SK-N-SH (cell line): ENCODE measurements at regions not wholly inside any gene's neighbourhood (a gene's known extent, or its start where the extent isn't known, plus 50 kb on each side); places are given as distances from the start of the nearest gene placed in this dataset.

Experiments
- CTCF ChIA-PET: fragments of 300-600, 350-600 bp; formaldehyde crosslinking; extraction: SDS; loops from one replicate; lab custom pipeline; 2021; lab: Yijun Ruan, JAX
- POLR2A ChIA-PET: fragments of 350-600 bp; sonication (Branson Sonifier 250); formaldehyde crosslinking; extraction: SDS; loops from one replicate; lab custom pipeline; 2020; ENCODE audit warnings: antibody characterized with exemption, inconsistent platforms; lab: Yijun Ruan, JAX
- DNase-seq: peaks from one replicate; pipeline ENCODE4 v3.0.0; 2012
- H2AFZ ChIP-seq: fragments of 200-600 bp; sonication (generic); 2 replicates; pipeline ENCODE4 v1.8.1; 2016; ENCODE audit warnings: antibody characterized with exemption, mild to moderate bottlenecking, low read depth
- H3F3A ChIP-seq: fragments of 200-600 bp; sonication (generic); replicated peaks from 2 replicates; pipeline ENCODE3; 2016; ENCODE audit warnings: antibody characterized with exemption, mild to moderate bottlenecking; ENCODE audit not compliant: insufficient read depth
- H3K27ac ChIP-seq, 2 experiments: fragments of 200-500 bp in 1 of 2; fragments of 200-600 bp in 1 of 2; sonication (Bioruptor generic) in 1 of 2; sonication (generic), shearing (Covaris generic) in 1 of 2; 2 replicates each; pipeline versions ENCODE4 v1.5.1 to v1.6.1; 2014 to 2016; ENCODE audit warnings: low read depth in 2 of 2, inconsistent platforms in 1 of 2, low read length in 1 of 2, mild to moderate bottlenecking in 1 of 2, mixed read lengths in 1 of 2
- H3K27me3 ChIP-seq: fragments of 200-600 bp; sonication (generic), shearing (Covaris generic); 2 replicates; pipeline ENCODE4 v1.6.1; 2016; ENCODE audit warnings: mixed run types; ENCODE audit not compliant: insufficient read depth
- H3K36me3 ChIP-seq, 2 experiments: fragments of 200-500 bp in 1 of 2; fragments of 200-600 bp in 1 of 2; sonication (Bioruptor generic) in 1 of 2; sonication (generic) in 1 of 2; replicated peaks in 1 of 2; 2 replicates each; pipeline versions ENCODE3 to v1.5.1; 2014 to 2016; ENCODE audit warnings: low read length in 1 of 2, mild to moderate bottlenecking in 1 of 2; ENCODE audit not compliant: insufficient read depth in 2 of 2, control insufficient read depth in 1 of 2
- H3K4me1 ChIP-seq, 2 experiments: fragments of 200-500 bp in 1 of 2; fragments of 200-600 bp in 1 of 2; sonication (Bioruptor generic) in 1 of 2; sonication (generic), shearing (Covaris generic) in 1 of 2; 2 replicates each; pipeline versions ENCODE4 v1.5.1 to v1.6.1; 2014 to 2016; ENCODE audit warnings: low read depth in 1 of 2, low read length in 1 of 2, mixed run types in 1 of 2; ENCODE audit not compliant: insufficient read depth in 2 of 2, control insufficient read depth in 1 of 2
- H3K4me2 ChIP-seq: fragments of 200-600 bp; sonication (generic), shearing (Covaris generic); 2 replicates; pipeline ENCODE4 v1.6.1; 2017; ENCODE audit warnings: mixed run types
- H3K4me3 ChIP-seq, 2 experiments: fragments of 200-500 bp in 1 of 2; fragments of 200-600 bp in 1 of 2; sonication (Bioruptor generic) in 1 of 2; sonication (generic), shearing (Covaris generic) in 1 of 2; 2 replicates each; pipeline versions ENCODE4 v1.5.1 to v1.8.1; 2014 to 2016; ENCODE audit warnings: low read depth in 2 of 2, inconsistent platforms in 1 of 2, low read length in 1 of 2, mild to moderate bottlenecking in 1 of 2, mixed read lengths in 1 of 2, moderate library complexity in 1 of 2
- H3K79me2 ChIP-seq: fragments of 200-600 bp; sonication (generic); 2 replicates; pipeline ENCODE4 v1.8.1; 2017; ENCODE audit warnings: mild to moderate bottlenecking; ENCODE audit not compliant: insufficient read depth
- H3K9ac ChIP-seq: fragments of 200-600 bp; sonication (generic); 2 replicates; pipeline ENCODE4 v1.6.1; 2017; ENCODE audit warnings: mixed run types
- H3K9me2 ChIP-seq: fragments of 200-600 bp; sonication (generic); 2 replicates; pipeline ENCODE4 v1.6.1; 2017; ENCODE audit warnings: mixed run types
- H3K9me3 ChIP-seq: fragments of 200-600 bp; sonication (generic); 2 replicates; pipeline ENCODE4 v1.6.1; 2017; ENCODE audit warnings: mixed run types, mild to moderate bottlenecking, moderate library complexity
- H4K20me1 ChIP-seq: fragments of 200-600 bp; sonication (generic); 2 replicates; pipeline ENCODE4 v1.6.1; 2017; ENCODE audit warnings: mild to moderate bottlenecking, mixed run types; ENCODE audit not compliant: insufficient read depth
- CHD2 ChIP-seq: fragments of 150-350 bp; IDR thresholded peaks from 2 replicates; pipeline ENCODE4 v1.6.1; 2018; ENCODE audit warnings: low read length; ENCODE audit not compliant: partially characterized antibody
- FOSL2 ChIP-seq: IDR thresholded peaks from 2 replicates; pipeline ENCODE4 v1.4.0; 2012; ENCODE audit warnings: low read depth, mild to moderate bottlenecking, moderate library complexity, borderline replicate concordance
- POLR2AphosphoS5 ChIP-seq: IDR thresholded peaks from 2 replicates; pipeline ENCODE4 v1.6.1; 2012; ENCODE audit warnings: low read depth, low read length
- RAD21 ChIP-seq: IDR thresholded peaks from 2 replicates; pipeline ENCODE4 v1.6.1; 2012; ENCODE audit warnings: mild to moderate bottlenecking, low read length
- RFX5 ChIP-seq: IDR thresholded peaks from 2 replicates; pipeline ENCODE4 v1.6.1; 2012; ENCODE audit warnings: mild to moderate bottlenecking, improper control_type of control experiment, low read length
- TCF12 ChIP-seq: IDR thresholded peaks from 2 replicates; pipeline ENCODE4 v1.4.0; 2012
- USF1 ChIP-seq: IDR thresholded peaks from 2 replicates; pipeline ENCODE4 v1.4.0; 2012; ENCODE audit warnings: low read depth, borderline replicate concordance
- ZBTB33 ChIP-seq: IDR thresholded peaks from 2 replicates; pipeline ENCODE4 v1.4.0; 2012; ENCODE audit warnings: low read depth, borderline replicate concordance
- WGBS: methylation state at CpG from one replicate; pipeline ENCODE4 v1.1.6; 2017; ENCODE audit warnings: low lambda C conversion rate; 5-methylcytosine and 5-hydroxymethylcytosine counted together
- TF ChIP-seq, protein P1 (sequence below): IDR thresholded peaks from 2 replicates; pipeline ENCODE4; 2012
- TF ChIP-seq, protein P2 (sequence below): fragments of 150-350 bp; IDR thresholded peaks from 2 replicates; pipeline ENCODE4 v1.6.1; 2017; ENCODE audit warnings: antibody characterized with exemption, low read length, low read depth, borderline replicate concordance
- TF ChIP-seq, protein P3 (sequence below): IDR thresholded peaks from 2 replicates; pipeline ENCODE4 v1.4.0; 2012; ENCODE audit warnings: low read depth

- H3K9me2 ChIP-seq = no peaks in the 10 kb centered on the region
- H3K27ac ChIP-seq = no peak overlapping the region
- 81% methylated on average over 5 of the region's 5 CpGs for WGBS
- no peak overlapping the region for H3K9ac ChIP-seq
- CTCF ChIA-PET = interaction anchor here (0.6 to 1.2 kb wide), 2 partner anchors 9 to 1029 kb away, joined by 3 to 5 read pairs; no protein-coding TSS in a partner anchor
- no peaks in the 10 kb centered on the region for H3K79me2 ChIP-seq
- TF ChIP-seq RAD21 = no peak
- TF ChIP-seq, protein P1, sequence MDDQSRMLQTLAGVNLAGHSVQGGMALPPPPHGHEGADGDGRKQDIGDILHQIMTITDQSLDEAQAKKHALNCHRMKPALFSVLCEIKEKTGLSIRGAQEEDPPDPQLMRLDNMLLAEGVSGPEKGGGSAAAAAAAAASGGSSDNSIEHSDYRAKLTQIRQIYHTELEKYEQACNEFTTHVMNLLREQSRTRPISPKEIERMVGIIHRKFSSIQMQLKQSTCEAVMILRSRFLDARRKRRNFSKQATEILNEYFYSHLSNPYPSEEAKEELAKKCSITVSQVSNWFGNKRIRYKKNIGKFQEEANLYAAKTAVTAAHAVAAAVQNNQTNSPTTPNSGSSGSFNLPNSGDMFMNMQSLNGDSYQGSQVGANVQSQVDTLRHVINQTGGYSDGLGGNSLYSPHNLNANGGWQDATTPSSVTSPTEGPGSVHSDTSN = no peak
- TF ChIP-seq USF1 = no peak
- TF ChIP-seq TCF12 = no peak
- no peak for TF ChIP-seq FOSL2
- no peak for TF ChIP-seq POLR2AphosphoS5
- TF ChIP-seq RFX5 = no peak
- TF ChIP-seq, protein P2, sequence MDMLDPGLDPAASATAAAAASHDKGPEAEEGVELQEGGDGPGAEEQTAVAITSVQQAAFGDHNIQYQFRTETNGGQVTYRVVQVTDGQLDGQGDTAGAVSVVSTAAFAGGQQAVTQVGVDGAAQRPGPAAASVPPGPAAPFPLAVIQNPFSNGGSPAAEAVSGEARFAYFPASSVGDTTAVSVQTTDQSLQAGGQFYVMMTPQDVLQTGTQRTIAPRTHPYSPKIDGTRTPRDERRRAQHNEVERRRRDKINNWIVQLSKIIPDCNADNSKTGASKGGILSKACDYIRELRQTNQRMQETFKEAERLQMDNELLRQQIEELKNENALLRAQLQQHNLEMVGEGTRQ = no peak
- TF ChIP-seq CHD2 = no peak
- TF ChIP-seq, protein P3, sequence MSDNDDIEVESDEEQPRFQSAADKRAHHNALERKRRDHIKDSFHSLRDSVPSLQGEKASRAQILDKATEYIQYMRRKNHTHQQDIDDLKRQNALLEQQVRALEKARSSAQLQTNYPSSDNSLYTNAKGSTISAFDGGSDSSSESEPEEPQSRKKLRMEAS = no peak
- TF ChIP-seq ZBTB33 = no peak
- TF ChIP-seq, all 33 proteins: peak for 0
- Histone ChIP-seq H3K4me2 (no peak overlapping the region), H3K4me1 (no peaks in the 10 kb centered on the region), H3F3A (no peaks in the 10 kb centered on the region), H3K4me3 (no peak overlapping the region), H3K9me3 (no peaks in the 10 kb centered on the region), H4K20me1 (no peaks in the 10 kb centered on the region), H2AFZ (no peak overlapping the region), H3K36me3 (no peaks in the 10 kb centered on the region), H3K27me3 (no peaks in the 10 kb centered on the region)
- POLR2A ChIA-PET = no interaction called here
- no peak for DNase-seq
Observed at GRCh38 chr18:71523483-71524435, 1020.4 kb downstream of the CBLN2 start.
